MM.1S (cell line): ENCODE measurements at regions not wholly inside any gene's neighbourhood (a gene's known extent, or its start where the extent isn't known, plus 50 kb on each side); places are given as distances from the start of the nearest gene placed in this dataset.

Source experiments
- CTCF ChIP-seq: fragments of 300-600 bp; sonication (generic); IDR thresholded peaks from 2 replicates; pipeline ENCODE4 v1.5.1; 2016; ENCODE audit warnings: antibody characterized with exemption, low read length, mixed read lengths
- EZH2 ChIP-seq: fragments of 300-600 bp; sonication (generic); optimal IDR thresholded peaks from 2 replicates; pipeline ENCODE3; 2017; ENCODE audit warnings: low read depth, mild to moderate bottlenecking, antibody characterized with exemption, low read length, mixed read lengths
- EZH2phosphoT487 ChIP-seq: fragments of 300-600 bp; sonication (generic); IDR thresholded peaks from 2 replicates; pipeline ENCODE4 v1.6.1; 2018; ENCODE audit warnings: antibody characterized with exemption, low read length

- TF ChIP-seq CTCF (no peak), EZH2 (no peak), EZH2phosphoT487 (no peak)
These were observed 119.1 kb downstream of the CDC42EP3 start for GRCh38 chr2:37552339-37552738.
